ENCODE measurements at regions not wholly inside any gene's neighbourhood (a gene's known extent, or its start where the extent isn't known, plus 50 kb on each side); places are given as distances from the start of the nearest gene placed in this dataset.
"Not testable (repeated sequence)": the region's sequence is repeated elsewhere in the genome, so short reads cannot be mapped to it uniquely, and the experiment has no call there.

DNA sequence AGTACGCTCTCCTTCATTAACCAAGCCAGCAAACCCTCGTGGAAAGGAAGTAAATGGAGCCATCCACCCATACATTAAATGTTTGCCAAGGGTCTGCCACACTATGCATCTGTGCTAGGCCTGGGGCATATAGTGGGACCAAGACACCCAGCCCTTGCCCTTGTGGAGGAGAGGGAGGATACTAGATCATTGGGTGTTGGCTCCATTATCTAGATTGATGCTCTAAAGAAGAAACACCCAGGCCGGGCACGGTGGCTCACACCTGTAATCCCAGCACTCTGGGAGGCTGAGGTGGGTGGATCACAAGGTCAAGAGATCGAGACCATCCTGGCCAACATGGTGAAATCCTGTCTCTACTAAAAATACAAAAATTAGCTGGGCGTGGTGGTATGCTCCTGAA, 193.3 kb upstream of the CDH5 start:
- DNase-seq (ENCODE audit: low read depth, low spot score): not testable (repeated sequence)

GRCh38 chr16:66172463-66172862, 194.0 kb upstream of the CDH5 start:
- no peak for DNase-seq (ENCODE audit: low read depth, low spot score)

DNA sequence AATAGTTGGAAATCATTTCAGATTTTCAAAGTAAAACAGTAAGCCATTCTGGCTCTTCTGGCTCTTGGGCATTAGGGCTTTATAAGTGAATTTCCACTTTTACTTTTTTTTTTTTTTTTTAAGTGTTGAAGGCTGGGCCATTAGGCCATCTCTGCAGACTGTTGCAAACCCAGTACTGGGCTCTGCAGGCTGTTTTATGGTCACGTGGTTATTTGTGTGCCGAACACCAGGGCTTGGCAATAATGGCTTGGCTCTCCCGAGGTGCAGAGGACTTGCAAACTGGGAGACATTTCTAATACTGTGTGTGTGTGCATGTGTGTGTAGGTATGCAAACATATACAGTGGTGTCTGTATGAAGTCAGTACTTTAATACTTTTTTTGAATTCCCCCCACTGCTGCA, 194.9 kb upstream of the CDH5 start:
- no peak for DNase-seq (ENCODE audit: low read depth, low spot score)

- no peak for DNase-seq (ENCODE audit: low read depth, low spot score)
Measured at GRCh38 chr16:66170989-66171388, 195.5 kb upstream of the CDH5 start.

GRCh38 chr16:66169817-66170216, 196.7 kb upstream of the CDH5 start:
- no peak for DNase-seq (ENCODE audit: low read depth, low spot score)

- DNase-seq (ENCODE audit: low read depth, low spot score): no peak
Measured at GRCh38 chr16:66168777-66169176, 197.7 kb upstream of the CDH5 start.

GRCh38 chr16:66167564-66168291, 198.8 kb upstream of the CDH5 start:
- DNase-seq (ENCODE audit: low read depth, low spot score): no peak

DNA sequence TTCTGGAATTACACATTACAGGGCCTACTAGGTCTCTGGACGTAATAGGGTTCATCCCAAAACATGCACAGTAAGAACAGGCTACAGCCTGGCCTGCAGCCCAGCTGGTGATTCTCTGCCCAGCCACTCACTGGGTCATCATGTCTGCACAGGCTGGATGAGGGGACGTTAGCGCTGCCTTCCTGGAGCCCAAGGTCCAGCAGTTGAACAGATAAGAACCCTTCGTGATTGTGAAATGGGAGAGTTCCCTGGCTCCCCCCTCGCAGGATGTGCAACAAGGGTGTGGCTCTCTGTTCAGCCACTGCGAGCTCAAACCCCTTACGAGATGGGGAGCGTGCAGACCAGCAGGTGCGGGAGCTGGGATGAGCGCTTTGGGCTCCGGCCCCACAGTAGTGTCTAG, 200.0 kb upstream of the CDH5 start:
- no peak for DNase-seq (ENCODE audit: low read depth, low spot score)

GRCh38 chr16:66165879-66166278, 200.6 kb upstream of the CDH5 start:
- DNase-seq (ENCODE audit: low read depth, low spot score): no peak

DNA sequence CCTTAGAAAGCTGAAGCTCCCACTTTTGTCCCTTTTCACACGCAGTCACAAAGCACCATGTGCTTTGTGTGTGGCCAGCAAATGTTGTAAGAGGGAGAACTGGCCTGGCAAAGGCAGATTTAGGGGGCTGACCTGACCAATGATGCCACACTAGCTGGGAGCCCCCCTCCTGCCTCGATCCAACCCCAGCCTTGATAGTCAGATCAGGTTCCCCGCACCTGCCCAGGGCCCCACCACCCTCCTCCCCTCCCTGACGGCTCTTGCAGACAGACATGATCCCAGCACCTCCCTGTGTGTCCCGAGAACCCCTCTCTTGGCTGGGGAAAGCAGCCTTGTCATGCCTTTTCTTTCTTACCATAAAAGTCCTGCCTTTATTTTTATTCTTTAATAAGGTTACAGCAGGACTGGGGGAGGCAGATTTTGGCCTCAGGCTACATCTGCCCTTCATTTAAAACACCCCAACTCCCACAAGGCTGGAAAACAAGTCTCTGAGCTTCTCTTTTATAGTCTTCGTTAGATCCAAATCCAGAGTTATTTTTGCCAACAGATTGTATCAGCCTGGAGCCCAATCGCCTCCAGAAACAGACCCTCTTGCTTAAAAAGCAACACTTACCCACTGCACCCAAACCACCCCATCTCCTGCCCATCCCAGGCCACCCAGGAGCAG, 201.8 kb upstream of the CDH5 start:
- DNase-seq (ENCODE audit: low read depth, low spot score): no peak

GRCh38 chr16:66162821-66163220, 203.7 kb upstream of the CDH5 start:
- no peak for DNase-seq (ENCODE audit: low read depth, low spot score)

DNA sequence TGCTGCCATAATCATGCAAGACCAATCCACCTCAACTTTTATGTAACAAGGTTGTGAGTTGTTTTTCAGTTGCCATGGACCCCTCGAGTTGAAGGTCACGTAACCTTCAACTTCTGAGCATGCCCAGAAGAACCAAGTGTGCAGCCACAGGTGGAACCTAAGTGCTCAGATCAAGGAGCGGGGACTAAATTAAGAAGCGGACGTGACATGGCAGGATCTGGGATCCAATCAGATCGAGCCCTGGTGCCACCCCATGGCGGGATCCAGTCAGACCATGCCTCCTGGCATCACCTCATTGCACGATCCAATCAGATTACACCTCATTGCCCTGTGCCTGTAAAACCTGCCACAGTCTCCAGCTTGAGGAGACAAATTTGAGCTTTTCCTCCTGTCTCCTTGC, 204.5 kb upstream of the CDH5 start:
- no peak for DNase-seq (ENCODE audit: low read depth, low spot score)

GRCh38 chr16:66161269-66161668, 205.2 kb upstream of the CDH5 start:
- DNase-seq (ENCODE audit: low read depth, low spot score): no peak

DNA sequence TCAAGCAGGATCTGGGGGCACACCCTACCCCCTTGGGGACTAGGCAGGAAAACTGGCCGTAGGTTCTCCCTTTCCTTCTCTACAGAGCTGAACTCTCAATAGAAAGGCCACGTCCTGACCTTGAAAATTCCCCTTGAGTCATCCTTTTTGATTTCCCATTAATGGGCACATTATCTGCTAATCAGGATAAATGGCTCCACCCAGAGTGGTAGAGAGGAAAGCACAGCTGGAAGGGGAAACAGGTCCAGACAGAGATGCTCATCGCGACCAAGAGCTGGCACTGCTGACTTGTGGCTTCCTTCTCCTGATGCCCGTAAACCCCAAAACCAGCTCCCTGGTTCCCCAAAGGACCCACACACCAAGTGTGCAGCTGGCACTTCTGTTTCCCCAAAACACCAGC, 206.5 kb upstream of the CDH5 start:
- no peak for DNase-seq (ENCODE audit: low read depth, low spot score)

GRCh38 chr16:66156538-66156937, 210.0 kb upstream of the CDH5 start:
- no peak for DNase-seq (ENCODE audit: low read depth, low spot score)

GRCh38 chr16:66155933-66156332, 210.6 kb upstream of the CDH5 start:
- no peak for DNase-seq (ENCODE audit: low read depth, low spot score)

GRCh38 chr16:66154801-66155200, 211.7 kb upstream of the CDH5 start:
- no peak for DNase-seq (ENCODE audit: low read depth, low spot score)

GRCh38 chr16:66152823-66153393, 213.6 kb upstream of the CDH5 start:
- peak; percentile 23 for DNase-seq (ENCODE audit: low read depth, low spot score)

- no peak for DNase-seq (ENCODE audit: low read depth, low spot score)
Measured at GRCh38 chr16:66152181-66152580, 214.3 kb upstream of the CDH5 start.

DNA sequence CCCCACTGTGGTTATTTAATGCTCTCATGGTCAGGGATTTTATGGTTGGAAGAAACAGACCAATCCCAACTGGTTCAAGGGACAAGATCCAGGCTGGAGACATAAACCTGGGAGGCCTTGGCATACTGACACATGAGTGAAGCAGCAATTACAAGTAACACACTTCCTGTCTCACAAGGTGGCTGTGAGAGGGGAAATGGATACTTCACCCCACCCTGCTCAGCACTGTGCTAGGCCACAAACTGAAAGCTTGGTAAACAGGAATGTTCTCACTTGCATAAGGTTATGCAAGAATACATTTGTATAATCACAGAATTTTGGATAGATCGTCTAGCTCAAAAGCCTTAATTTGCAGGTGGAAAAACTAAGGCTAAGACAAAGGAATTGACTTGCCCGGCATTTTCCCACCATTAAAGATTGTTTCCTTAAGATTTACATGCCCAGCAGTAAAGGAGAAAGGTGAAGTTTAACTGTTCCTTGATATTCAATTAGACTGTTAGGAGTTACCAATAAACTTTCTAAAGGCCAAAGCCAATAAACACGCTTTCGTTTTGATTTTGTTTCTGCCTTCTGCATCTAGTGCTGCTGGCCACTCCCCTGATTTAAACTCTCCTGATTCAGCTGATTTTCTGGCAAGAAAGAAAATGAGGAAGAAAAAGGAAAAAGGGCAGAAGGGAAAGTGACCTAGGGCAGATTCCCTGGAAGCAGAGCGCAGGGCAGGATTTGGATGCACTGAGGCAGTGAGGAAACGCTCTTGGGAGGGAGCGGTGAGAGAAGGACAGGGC, 215.6 kb upstream of the CDH5 start:
- no peak for DNase-seq (ENCODE audit: low read depth, low spot score)

DNA sequence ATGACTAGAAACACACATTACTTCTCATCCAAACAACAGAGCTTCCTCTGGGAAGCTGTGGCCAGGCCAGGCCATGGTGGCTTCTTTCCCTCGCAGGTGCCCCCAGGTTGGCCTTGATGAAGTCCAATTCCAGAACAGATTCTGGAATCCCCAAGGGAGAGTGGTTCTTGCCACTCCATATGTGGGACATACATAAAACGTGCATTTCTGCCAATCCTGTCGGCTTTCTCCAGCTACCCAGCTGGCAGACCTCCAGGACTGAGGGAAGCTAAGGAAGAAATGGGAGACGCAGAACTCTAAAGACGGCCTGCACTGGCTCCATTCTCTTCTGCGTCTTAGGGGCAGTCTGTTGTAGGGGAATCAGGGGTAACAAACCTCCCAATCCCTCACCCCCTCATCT, 219.2 kb upstream of the CDH5 start:
- DNase-seq (ENCODE audit: low read depth, low spot score): no peak

- DNase-seq (ENCODE audit: low read depth, low spot score): no peak
Measured at GRCh38 chr16:66146798-66147197, 219.7 kb upstream of the CDH5 start.

All from smooth muscle cell of the brain vasculature (primary cell).